ENCODE measurements at regions not wholly inside any gene's neighbourhood (a gene's known extent, or its start where the extent isn't known, plus 50 kb on each side); places are given as distances from the start of the nearest gene placed in this dataset.

GRCh38 chr16:17835118-17835876, 364.5 kb upstream of the XYLT1 start:
- H3K4me1 ChIP-seq (ENCODE audit: insufficient read depth, low read length), result peaks cover 18% of the 10 kb centered on the region
- H3K4me2 ChIP-seq (ENCODE audit: insufficient read depth, low read length), result no peak overlapping the region
- TF ChIP-seq, protein P1, sequence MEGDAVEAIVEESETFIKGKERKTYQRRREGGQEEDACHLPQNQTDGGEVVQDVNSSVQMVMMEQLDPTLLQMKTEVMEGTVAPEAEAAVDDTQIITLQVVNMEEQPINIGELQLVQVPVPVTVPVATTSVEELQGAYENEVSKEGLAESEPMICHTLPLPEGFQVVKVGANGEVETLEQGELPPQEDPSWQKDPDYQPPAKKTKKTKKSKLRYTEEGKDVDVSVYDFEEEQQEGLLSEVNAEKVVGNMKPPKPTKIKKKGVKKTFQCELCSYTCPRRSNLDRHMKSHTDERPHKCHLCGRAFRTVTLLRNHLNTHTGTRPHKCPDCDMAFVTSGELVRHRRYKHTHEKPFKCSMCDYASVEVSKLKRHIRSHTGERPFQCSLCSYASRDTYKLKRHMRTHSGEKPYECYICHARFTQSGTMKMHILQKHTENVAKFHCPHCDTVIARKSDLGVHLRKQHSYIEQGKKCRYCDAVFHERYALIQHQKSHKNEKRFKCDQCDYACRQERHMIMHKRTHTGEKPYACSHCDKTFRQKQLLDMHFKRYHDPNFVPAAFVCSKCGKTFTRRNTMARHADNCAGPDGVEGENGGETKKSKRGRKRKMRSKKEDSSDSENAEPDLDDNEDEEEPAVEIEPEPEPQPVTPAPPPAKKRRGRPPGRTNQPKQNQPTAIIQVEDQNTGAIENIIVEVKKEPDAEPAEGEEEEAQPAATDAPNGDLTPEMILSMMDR (IDR thresholded peaks at IDR 0.05; ENCODE audit: extremely low read depth, low read depth, low read length), result no peak
- H3K27ac ChIP-seq (ENCODE audit: low read depth, low read length), result peak overlapping the region; percentile 90
- DNase-seq (ENCODE audit: insufficient read length, low spot score, missing footprints), result no peak
- no peaks in the 10 kb centered on the region for H3K36me3 ChIP-seq (ENCODE audit: insufficient read depth, low read length)
- H3K27me3 ChIP-seq (ENCODE audit: insufficient read depth, low read length), result no peaks in the 10 kb centered on the region
- no peaks in the 10 kb centered on the region for H3K79me2 ChIP-seq (ENCODE audit: insufficient read depth, low read length)
- no peaks in the 10 kb centered on the region for H4K20me1 ChIP-seq (ENCODE audit: insufficient read depth, low read length)
- H3K9me3 ChIP-seq (ENCODE audit: low read depth, low read length), result no peaks in the 10 kb centered on the region
- H2AFZ ChIP-seq (ENCODE audit: low read length), result no peak overlapping the region
- no peak overlapping the region for H3K4me3 ChIP-seq (ENCODE audit: insufficient read depth, low read length)

- H3K36me3 ChIP-seq (ENCODE audit: insufficient read depth, low read length), result no peaks in the 10 kb centered on the region
- no peaks in the 10 kb centered on the region for H3K9me3 ChIP-seq (ENCODE audit: low read depth, low read length)
- H3K27ac ChIP-seq (ENCODE audit: low read depth, low read length), result no peak overlapping the region
- TF ChIP-seq, protein P1 (IDR thresholded peaks at IDR 0.05; ENCODE audit: extremely low read depth, low read depth, low read length), result no peak
- no peak overlapping the region for H3K4me2 ChIP-seq (ENCODE audit: insufficient read depth, low read length)
- no peak for DNase-seq (ENCODE audit: insufficient read length, low spot score, missing footprints)
- peaks cover 25% of the 10 kb centered on the region for H3K4me1 ChIP-seq (ENCODE audit: insufficient read depth, low read length)
- H4K20me1 ChIP-seq (ENCODE audit: insufficient read depth, low read length), result no peaks in the 10 kb centered on the region
- no peaks in the 10 kb centered on the region for H3K79me2 ChIP-seq (ENCODE audit: insufficient read depth, low read length)
- H3K27me3 ChIP-seq (ENCODE audit: insufficient read depth, low read length), result no peaks in the 10 kb centered on the region
- no peak overlapping the region for H2AFZ ChIP-seq (ENCODE audit: low read length)
- no peak overlapping the region for H3K4me3 ChIP-seq (ENCODE audit: insufficient read depth, low read length)
These were observed 362.0 kb upstream of the XYLT1 start for GRCh38 chr16:17832738-17833137.

GRCh38 chr16:17831330-17831729, 360.6 kb upstream of the XYLT1 start:
- DNase-seq (ENCODE audit: insufficient read length, low spot score, missing footprints), result no peak
- no peak overlapping the region for H3K4me3 ChIP-seq (ENCODE audit: insufficient read depth, low read length)

GRCh38 chr16:17830651-17831050, 359.9 kb upstream of the XYLT1 start:
- Histone ChIP-seq H2AFZ (ENCODE audit: low read length) (no peak overlapping the region), H3K4me2 (ENCODE audit: insufficient read depth, low read length) (no peak overlapping the region), H3K27ac (ENCODE audit: low read depth, low read length) (no peak overlapping the region), H4K20me1 (ENCODE audit: insufficient read depth, low read length) (no peaks in the 10 kb centered on the region), H3K36me3 (ENCODE audit: insufficient read depth, low read length) (no peaks in the 10 kb centered on the region), H3K4me1 (ENCODE audit: insufficient read depth, low read length) (peaks cover 14% of the 10 kb centered on the region), H3K79me2 (ENCODE audit: insufficient read depth, low read length) (no peaks in the 10 kb centered on the region), H3K27me3 (ENCODE audit: insufficient read depth, low read length) (no peaks in the 10 kb centered on the region), H3K4me3 (ENCODE audit: insufficient read depth, low read length) (no peak overlapping the region), H3K9me3 (ENCODE audit: low read depth, low read length) (no peaks in the 10 kb centered on the region)
- TF ChIP-seq, protein P1 (IDR thresholded peaks at IDR 0.05; ENCODE audit: extremely low read depth, low read depth, low read length), result no peak
- DNase-seq (ENCODE audit: insufficient read length, low spot score, missing footprints), result no peak

More at GRCh38 chr16:17831330-17831729, 360.6 kb upstream of the XYLT1 start:
- Histone ChIP-seq H3K9me3 (ENCODE audit: low read depth, low read length) (no peaks in the 10 kb centered on the region), H2AFZ (ENCODE audit: low read length) (no peak overlapping the region), H3K4me2 (ENCODE audit: insufficient read depth, low read length) (no peak overlapping the region), H3K27me3 (ENCODE audit: insufficient read depth, low read length) (no peaks in the 10 kb centered on the region), H3K79me2 (ENCODE audit: insufficient read depth, low read length) (no peaks in the 10 kb centered on the region), H3K27ac (ENCODE audit: low read depth, low read length) (no peak overlapping the region), H4K20me1 (ENCODE audit: insufficient read depth, low read length) (no peaks in the 10 kb centered on the region), H3K36me3 (ENCODE audit: insufficient read depth, low read length) (no peaks in the 10 kb centered on the region), H3K4me1 (ENCODE audit: insufficient read depth, low read length) (peaks cover 18% of the 10 kb centered on the region)
- TF ChIP-seq, protein P1 (IDR thresholded peaks at IDR 0.05; ENCODE audit: extremely low read depth, low read depth, low read length), result peak; percentile 40

All from osteoblast (primary cell).